ENCODE measurements at regions not wholly inside any gene's neighbourhood (a gene's known extent, or its start where the extent isn't known, plus 50 kb on each side); places are given as distances from the start of the nearest gene placed in this dataset.

DNA sequence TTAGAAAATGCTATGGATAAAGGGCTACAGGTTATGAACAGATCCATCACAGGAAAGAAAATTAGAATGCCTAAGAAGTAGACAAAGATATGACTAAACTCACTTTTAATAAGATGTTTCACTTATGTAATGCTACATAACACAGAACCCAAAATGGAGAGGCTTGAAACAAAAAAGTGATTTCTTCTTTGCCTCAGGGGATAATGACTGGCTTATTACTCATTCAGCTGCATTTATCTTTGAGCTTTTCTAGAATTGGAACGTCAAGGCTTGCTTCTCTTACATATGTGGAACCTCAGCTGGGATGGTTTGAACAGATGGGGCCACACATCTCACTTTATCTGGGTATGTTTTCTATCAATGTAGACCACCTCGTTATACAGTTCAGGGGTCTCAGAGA lies 120.6 kb upstream of the EPHA3 start:
- POLR2A ChIA-PET = no interaction called here
- H3K79me2 ChIP-seq (ENCODE audit: insufficient read depth) = no peaks in the 10 kb centered on the region
- H3F3A ChIP-seq (replicated peaks; ENCODE audit: insufficient read depth) = no peaks in the 10 kb centered on the region
- no peaks in the 10 kb centered on the region for H3K4me1 ChIP-seq (ENCODE audit: control insufficient read depth in 1 of 2, insufficient read depth in 2 of 2, low read depth in 1 of 2, low read length in 1 of 2)
- CTCF ChIA-PET = interaction anchor here (0.6 kb wide), 1 partner anchor 988 kb away, joined by 3 read pairs; no protein-coding TSS in a partner anchor
- TF ChIP-seq JUND (IDR thresholded peaks at IDR 0.05) = no peak
- no peak for TF ChIP-seq NFIC (IDR thresholded peaks at IDR 0.05; ENCODE audit: borderline replicate concordance)
- no peak for TF ChIP-seq SIN3A (IDR thresholded peaks at IDR 0.05; ENCODE audit: borderline replicate concordance, low read depth, low read length)
- no peak for TF ChIP-seq TEAD4 (IDR thresholded peaks at IDR 0.05; ENCODE audit: borderline replicate concordance, insufficient read depth)
- TF ChIP-seq, protein P1, sequence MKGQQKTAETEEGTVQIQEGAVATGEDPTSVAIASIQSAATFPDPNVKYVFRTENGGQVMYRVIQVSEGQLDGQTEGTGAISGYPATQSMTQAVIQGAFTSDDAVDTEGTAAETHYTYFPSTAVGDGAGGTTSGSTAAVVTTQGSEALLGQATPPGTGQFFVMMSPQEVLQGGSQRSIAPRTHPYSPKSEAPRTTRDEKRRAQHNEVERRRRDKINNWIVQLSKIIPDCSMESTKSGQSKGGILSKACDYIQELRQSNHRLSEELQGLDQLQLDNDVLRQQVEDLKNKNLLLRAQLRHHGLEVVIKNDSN (IDR thresholded peaks at IDR 0.05; ENCODE audit: borderline replicate concordance, low read depth) = no peak
- TF ChIP-seq, protein P2, sequence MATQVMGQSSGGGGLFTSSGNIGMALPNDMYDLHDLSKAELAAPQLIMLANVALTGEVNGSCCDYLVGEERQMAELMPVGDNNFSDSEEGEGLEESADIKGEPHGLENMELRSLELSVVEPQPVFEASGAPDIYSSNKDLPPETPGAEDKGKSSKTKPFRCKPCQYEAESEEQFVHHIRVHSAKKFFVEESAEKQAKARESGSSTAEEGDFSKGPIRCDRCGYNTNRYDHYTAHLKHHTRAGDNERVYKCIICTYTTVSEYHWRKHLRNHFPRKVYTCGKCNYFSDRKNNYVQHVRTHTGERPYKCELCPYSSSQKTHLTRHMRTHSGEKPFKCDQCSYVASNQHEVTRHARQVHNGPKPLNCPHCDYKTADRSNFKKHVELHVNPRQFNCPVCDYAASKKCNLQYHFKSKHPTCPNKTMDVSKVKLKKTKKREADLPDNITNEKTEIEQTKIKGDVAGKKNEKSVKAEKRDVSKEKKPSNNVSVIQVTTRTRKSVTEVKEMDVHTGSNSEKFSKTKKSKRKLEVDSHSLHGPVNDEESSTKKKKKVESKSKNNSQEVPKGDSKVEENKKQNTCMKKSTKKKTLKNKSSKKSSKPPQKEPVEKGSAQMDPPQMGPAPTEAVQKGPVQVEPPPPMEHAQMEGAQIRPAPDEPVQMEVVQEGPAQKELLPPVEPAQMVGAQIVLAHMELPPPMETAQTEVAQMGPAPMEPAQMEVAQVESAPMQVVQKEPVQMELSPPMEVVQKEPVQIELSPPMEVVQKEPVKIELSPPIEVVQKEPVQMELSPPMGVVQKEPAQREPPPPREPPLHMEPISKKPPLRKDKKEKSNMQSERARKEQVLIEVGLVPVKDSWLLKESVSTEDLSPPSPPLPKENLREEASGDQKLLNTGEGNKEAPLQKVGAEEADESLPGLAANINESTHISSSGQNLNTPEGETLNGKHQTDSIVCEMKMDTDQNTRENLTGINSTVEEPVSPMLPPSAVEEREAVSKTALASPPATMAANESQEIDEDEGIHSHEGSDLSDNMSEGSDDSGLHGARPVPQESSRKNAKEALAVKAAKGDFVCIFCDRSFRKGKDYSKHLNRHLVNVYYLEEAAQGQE (IDR thresholded peaks at IDR 0.05; ENCODE audit: low read depth, low read length) = no peak
- no peak for TF ChIP-seq GABPA (IDR thresholded peaks at IDR 0.05; ENCODE audit: low read depth)
- TF ChIP-seq FOSL2 (IDR thresholded peaks at IDR 0.05; ENCODE audit: borderline replicate concordance, low read depth) = no peak
- no peak for TF ChIP-seq MXI1 (IDR thresholded peaks at IDR 0.05; ENCODE audit: low read depth, low read length)
- TF ChIP-seq MEF2A (IDR thresholded peaks at IDR 0.05; ENCODE audit: borderline replicate concordance, low read depth) = no peak
- TF ChIP-seq, protein P3, sequence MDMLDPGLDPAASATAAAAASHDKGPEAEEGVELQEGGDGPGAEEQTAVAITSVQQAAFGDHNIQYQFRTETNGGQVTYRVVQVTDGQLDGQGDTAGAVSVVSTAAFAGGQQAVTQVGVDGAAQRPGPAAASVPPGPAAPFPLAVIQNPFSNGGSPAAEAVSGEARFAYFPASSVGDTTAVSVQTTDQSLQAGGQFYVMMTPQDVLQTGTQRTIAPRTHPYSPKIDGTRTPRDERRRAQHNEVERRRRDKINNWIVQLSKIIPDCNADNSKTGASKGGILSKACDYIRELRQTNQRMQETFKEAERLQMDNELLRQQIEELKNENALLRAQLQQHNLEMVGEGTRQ (IDR thresholded peaks at IDR 0.05; ENCODE audit: borderline replicate concordance, low read depth, low read length) = no peak
- TF ChIP-seq, protein P4, sequence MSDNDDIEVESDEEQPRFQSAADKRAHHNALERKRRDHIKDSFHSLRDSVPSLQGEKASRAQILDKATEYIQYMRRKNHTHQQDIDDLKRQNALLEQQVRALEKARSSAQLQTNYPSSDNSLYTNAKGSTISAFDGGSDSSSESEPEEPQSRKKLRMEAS (IDR thresholded peaks at IDR 0.05; ENCODE audit: low read depth) = no peak
- no peak for TF ChIP-seq FOXJ3 (CRISPR knock-in tag; IDR thresholded peaks at IDR 0.05)
- no peak for TF ChIP-seq TCF12 (IDR thresholded peaks at IDR 0.05)
- no peak for TF ChIP-seq ELF1 (IDR thresholded peaks at IDR 0.05)
- TF ChIP-seq RXRA (IDR thresholded peaks at IDR 0.05; ENCODE audit: borderline replicate concordance, low read depth) = no peak
- TF ChIP-seq, protein P5, sequence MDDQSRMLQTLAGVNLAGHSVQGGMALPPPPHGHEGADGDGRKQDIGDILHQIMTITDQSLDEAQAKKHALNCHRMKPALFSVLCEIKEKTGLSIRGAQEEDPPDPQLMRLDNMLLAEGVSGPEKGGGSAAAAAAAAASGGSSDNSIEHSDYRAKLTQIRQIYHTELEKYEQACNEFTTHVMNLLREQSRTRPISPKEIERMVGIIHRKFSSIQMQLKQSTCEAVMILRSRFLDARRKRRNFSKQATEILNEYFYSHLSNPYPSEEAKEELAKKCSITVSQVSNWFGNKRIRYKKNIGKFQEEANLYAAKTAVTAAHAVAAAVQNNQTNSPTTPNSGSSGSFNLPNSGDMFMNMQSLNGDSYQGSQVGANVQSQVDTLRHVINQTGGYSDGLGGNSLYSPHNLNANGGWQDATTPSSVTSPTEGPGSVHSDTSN (IDR thresholded peaks at IDR 0.05) = no peak
- no peak for TF ChIP-seq EP300 (IDR thresholded peaks at IDR 0.05; ENCODE audit: borderline replicate concordance in 1 of 2, low read depth in 1 of 2, low read length in 1 of 2)
- TF ChIP-seq, protein P6, sequence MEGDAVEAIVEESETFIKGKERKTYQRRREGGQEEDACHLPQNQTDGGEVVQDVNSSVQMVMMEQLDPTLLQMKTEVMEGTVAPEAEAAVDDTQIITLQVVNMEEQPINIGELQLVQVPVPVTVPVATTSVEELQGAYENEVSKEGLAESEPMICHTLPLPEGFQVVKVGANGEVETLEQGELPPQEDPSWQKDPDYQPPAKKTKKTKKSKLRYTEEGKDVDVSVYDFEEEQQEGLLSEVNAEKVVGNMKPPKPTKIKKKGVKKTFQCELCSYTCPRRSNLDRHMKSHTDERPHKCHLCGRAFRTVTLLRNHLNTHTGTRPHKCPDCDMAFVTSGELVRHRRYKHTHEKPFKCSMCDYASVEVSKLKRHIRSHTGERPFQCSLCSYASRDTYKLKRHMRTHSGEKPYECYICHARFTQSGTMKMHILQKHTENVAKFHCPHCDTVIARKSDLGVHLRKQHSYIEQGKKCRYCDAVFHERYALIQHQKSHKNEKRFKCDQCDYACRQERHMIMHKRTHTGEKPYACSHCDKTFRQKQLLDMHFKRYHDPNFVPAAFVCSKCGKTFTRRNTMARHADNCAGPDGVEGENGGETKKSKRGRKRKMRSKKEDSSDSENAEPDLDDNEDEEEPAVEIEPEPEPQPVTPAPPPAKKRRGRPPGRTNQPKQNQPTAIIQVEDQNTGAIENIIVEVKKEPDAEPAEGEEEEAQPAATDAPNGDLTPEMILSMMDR (IDR thresholded peaks at IDR 0.05) = no peak
- no peak overlapping the region for H3K4me2 ChIP-seq
- no peaks in the 10 kb centered on the region for H3K9me2 ChIP-seq
- no peaks in the 10 kb centered on the region for H3K36me3 ChIP-seq (replicated peaks in 1 of 2; ENCODE audit: control insufficient read depth in 1 of 2, insufficient read depth in 2 of 2, low read length in 1 of 2)
- no peaks in the 10 kb centered on the region for H3K9me3 ChIP-seq
- no peak for DNase-seq
- H3K27me3 ChIP-seq (ENCODE audit: insufficient read depth) = no peaks in the 10 kb centered on the region
- H3K27ac ChIP-seq (ENCODE audit: low read depth in 2 of 2, low read length in 1 of 2) = no peak overlapping the region
- H3K4me3 ChIP-seq (ENCODE audit: low read depth in 2 of 2, low read length in 1 of 2) = no peak overlapping the region
- no peaks in the 10 kb centered on the region for H4K20me1 ChIP-seq (ENCODE audit: insufficient read depth)
- 3% methylated on average over 2 of the region's 2 CpGs for WGBS (ENCODE audit: low lambda C conversion rate)
- no peak overlapping the region for H2AFZ ChIP-seq (ENCODE audit: low read depth)
- no peak overlapping the region for H3K9ac ChIP-seq
